ENCODE measurements at regions not wholly inside any gene's neighbourhood (a gene's known extent, or its start where the extent isn't known, plus 50 kb on each side); places are given as distances from the start of the nearest gene placed in this dataset.

DNA sequence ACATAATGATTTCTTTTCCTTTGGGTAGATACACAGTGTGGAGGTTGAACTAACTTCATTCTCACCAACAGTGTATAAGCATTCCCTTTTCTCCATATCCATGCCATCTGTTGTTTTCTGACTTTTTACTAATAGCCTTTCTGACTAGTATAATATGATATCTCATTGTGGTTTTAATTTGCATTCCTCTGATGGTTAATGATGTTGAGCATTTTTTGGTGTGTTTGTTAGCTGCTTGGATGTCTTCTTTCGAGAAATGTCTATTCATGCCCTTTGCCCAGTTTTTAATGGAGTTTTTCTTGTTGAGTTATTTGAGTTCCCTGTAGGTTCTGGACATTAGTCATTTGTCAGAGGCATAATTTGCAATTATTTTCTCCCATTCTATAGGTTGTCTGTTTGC is 59.8 kb downstream of the MARCHF4 start:
- TF ChIP-seq, protein P1, sequence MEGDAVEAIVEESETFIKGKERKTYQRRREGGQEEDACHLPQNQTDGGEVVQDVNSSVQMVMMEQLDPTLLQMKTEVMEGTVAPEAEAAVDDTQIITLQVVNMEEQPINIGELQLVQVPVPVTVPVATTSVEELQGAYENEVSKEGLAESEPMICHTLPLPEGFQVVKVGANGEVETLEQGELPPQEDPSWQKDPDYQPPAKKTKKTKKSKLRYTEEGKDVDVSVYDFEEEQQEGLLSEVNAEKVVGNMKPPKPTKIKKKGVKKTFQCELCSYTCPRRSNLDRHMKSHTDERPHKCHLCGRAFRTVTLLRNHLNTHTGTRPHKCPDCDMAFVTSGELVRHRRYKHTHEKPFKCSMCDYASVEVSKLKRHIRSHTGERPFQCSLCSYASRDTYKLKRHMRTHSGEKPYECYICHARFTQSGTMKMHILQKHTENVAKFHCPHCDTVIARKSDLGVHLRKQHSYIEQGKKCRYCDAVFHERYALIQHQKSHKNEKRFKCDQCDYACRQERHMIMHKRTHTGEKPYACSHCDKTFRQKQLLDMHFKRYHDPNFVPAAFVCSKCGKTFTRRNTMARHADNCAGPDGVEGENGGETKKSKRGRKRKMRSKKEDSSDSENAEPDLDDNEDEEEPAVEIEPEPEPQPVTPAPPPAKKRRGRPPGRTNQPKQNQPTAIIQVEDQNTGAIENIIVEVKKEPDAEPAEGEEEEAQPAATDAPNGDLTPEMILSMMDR (IDR thresholded peaks at IDR 0.05; ENCODE audit: insufficient read depth, low read depth, low read length, missing control alignments), result no peak
- DNase-seq (ENCODE audit: low read depth), result no peak
- no peak overlapping the region for H3K4me3 ChIP-seq (ENCODE audit: low read depth, low read length)

DNA sequence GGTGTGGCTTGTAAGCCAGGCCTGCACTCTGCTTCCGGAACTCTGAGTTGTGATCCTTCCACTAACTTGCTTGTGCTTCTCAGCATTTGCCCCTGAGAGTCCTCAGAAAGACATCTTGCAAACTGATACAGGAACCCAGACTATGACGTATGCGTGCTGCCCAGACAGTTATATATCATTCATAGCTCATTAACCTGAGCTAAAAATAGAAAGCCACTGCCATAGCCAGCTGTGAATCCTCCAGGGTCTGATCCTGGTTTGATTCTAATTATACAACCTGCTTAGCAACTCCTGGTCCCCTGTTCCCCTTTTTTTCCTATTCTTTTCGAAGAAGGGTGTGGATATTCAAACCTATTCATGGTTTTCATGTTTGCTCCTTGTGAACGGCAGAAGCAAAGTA is 63.7 kb downstream of the MARCHF4 start:
- H3K4me3 ChIP-seq (ENCODE audit: low read depth, low read length), result no peak overlapping the region
- TF ChIP-seq, protein P1 (IDR thresholded peaks at IDR 0.05; ENCODE audit: insufficient read depth, low read depth, low read length, missing control alignments), result no peak
- no peak for DNase-seq (ENCODE audit: low read depth)

DNA sequence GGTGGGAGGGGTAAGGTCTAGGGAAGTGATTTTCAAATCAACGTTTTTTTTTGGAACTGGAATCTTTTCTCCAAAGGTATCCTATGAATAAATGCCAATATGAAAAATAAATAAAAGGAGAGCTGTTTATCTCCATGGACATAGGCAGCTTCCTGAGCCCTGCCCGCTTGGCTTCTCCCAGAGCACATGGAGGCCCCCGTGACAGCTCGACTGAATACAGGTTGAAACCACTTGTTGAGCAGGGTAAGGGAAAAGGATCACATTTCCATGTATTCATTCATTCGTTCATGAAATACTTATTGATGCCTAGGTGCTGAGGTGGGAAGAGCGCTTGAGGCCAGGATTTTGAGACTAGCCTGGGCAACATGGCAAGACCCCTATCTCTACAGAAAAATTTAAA is 64.8 kb downstream of the MARCHF4 start:
- no peak overlapping the region for H3K4me3 ChIP-seq (ENCODE audit: low read depth, low read length)
- DNase-seq (ENCODE audit: low read depth), result no peak
- TF ChIP-seq, protein P1 (IDR thresholded peaks at IDR 0.05; ENCODE audit: insufficient read depth, low read depth, low read length, missing control alignments), result no peak

DNA sequence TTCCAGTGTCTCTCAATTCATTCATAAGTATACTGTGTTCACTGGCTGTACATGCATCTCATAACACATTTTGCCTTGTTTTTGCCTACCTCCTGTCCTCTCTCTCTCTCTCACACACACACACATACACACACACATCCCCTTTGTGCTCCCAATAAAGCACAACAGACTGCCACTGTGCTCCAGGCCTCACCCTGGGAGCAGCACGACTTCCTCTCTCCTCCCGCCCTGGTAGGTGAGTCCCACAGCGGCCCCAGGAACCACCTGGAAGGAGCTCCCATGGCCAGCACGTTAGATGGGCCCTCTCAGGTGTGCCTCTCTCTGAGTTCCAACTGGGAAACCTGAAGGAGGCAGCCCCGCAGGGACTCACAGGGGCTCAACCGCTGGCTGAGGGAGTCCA is 65.4 kb downstream of the MARCHF4 start:
- H3K4me3 ChIP-seq (ENCODE audit: low read depth, low read length), result no peak overlapping the region
- no peak for DNase-seq (ENCODE audit: low read depth)
- TF ChIP-seq, protein P1 (IDR thresholded peaks at IDR 0.05; ENCODE audit: insufficient read depth, low read depth, low read length, missing control alignments), result no peak

DNA sequence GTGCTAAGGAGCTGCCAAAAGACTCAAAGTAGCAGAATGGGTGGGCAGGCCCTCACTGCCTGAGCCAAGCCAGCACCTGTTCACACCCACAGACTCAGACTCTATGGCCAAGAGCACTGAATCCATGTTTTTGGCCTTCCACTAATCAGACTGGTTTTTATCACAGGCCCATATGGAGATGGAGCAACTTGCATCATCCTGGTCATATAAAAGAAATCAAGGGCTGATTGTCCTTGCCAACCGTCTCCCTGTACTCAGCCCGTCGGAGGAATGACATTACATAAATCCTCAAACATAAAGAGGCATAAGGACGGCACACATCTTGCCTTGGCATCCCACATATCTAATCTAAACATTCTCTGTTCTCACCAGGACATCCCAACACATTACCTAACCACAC is 66.7 kb downstream of the MARCHF4 start:
- TF ChIP-seq, protein P1 (IDR thresholded peaks at IDR 0.05; ENCODE audit: insufficient read depth, low read depth, low read length, missing control alignments), result no peak
- DNase-seq (ENCODE audit: low read depth), result no peak
- no peak overlapping the region for H3K4me3 ChIP-seq (ENCODE audit: low read depth, low read length)

DNA sequence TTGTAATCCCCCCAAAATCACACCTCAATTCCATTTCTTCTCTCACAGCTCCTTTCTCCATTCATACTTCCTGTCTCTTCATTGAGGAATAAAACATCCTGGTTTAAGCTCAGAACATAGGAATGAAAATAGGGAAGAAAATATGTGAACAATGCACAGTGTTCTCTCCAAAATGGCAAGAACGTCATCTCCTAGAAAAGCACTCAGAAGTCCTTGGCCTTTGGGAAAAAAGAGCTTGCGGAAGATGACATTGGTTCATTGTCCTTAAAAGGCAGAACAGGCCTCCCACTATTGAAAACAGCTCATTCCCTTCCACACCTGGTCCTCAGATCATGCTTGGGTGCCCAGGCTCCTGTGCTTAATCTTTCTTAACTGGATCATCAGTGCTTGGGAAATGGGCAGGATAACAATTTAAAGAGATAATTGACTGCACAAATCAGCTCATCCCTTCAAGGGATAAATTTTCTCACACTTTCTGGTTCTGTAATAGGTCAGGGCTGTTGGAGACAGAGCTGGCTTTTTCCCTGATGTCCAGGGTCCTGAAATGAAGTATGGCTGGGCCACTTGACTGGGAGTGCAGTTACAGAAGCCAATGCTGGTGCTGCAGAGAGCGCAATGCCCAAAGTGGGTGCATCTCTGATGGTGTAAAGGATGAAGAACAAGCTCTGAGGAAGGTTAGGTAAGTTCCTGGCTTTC is 69.2 kb downstream of the MARCHF4 start:
- no peak overlapping the region for H3K4me3 ChIP-seq (ENCODE audit: low read depth, low read length)
- TF ChIP-seq, protein P1 (IDR thresholded peaks at IDR 0.05; ENCODE audit: insufficient read depth, low read depth, low read length, missing control alignments), result no peak
- DNase-seq (ENCODE audit: low read depth), result no peak

DNA sequence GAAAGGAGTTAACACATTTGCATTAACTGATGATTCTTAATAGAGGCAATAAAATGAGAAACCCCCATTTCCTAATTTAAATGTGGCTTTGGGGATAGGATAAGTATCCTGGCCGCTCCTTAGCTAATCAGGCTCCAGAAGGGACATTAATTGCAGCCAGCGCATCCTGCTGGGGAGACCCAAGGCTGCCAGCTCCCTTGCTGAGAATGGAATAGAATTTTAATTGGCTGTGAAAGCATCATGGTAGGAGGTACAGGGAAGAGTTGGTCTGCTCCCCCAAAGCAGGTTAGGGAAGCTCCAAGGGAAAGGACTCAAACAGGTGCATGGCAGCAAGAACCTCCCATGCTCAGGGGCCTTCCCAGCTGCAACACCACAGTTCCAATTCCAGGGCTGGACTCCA is 71.4 kb downstream of the MARCHF4 start:
- DNase-seq (ENCODE audit: low read depth), result no peak

More for the DNA sequence above, 71.4 kb downstream of the MARCHF4 start:
- TF ChIP-seq, protein P1 (IDR thresholded peaks at IDR 0.05; ENCODE audit: insufficient read depth, low read depth, low read length, missing control alignments), result no peak
- no peak overlapping the region for H3K4me3 ChIP-seq (ENCODE audit: low read depth, low read length)

Data from GM12865 (cell line).